SK-N-MC (cell line): ENCODE measurements at regions not wholly inside any gene's neighbourhood (a gene's known extent, or its start where the extent isn't known, plus 50 kb on each side); places are given as distances from the start of the nearest gene placed in this dataset.

ENCODE experiments used
- EZH2 ChIP-seq: fragments of 200-600 bp; sonication (generic); IDR thresholded peaks from one replicate; pipeline ENCODE4 v1.6.1; 2017; ENCODE audit warnings: antibody characterized with exemption
- FOXP2 ChIP-seq: optimal IDR thresholded peaks from 2 replicates; pipeline ENCODE3; 2011; ENCODE audit warnings: mild to moderate bottlenecking, moderate library complexity; ENCODE audit not compliant: insufficient read depth; ENCODE audit errors: extremely low read length, control extremely low read depth
- POLR2AphosphoS5 ChIP-seq: IDR thresholded peaks from 2 replicates; pipeline ENCODE4 v1.6.1; 2012; ENCODE audit warnings: mild to moderate bottlenecking, low read depth, low read length, borderline replicate concordance

- no peak for TF ChIP-seq POLR2AphosphoS5
- TF ChIP-seq EZH2 = no peak
- TF ChIP-seq FOXP2 = no peak
Measured at GRCh38 chr2:8158711-8159110, 523.1 kb upstream of the ID2 start.
